Endothelial cell of umbilical vein (primary cell): ENCODE measurements at regions not wholly inside any gene's neighbourhood (a gene's known extent, or its start where the extent isn't known, plus 50 kb on each side); places are given as distances from the start of the nearest gene placed in this dataset.

Experiments
- BruUV-seq: library from RNA; stranded (reverse); fragments of 400-500 nt; replicated peaks from 2 replicates; lab custom pipeline; 2021; lab: Mats Ljungman, UMichigan
- CTCF ChIA-PET: fragments of 300-600, 350-600 bp; sonication (Branson Sonifier 250); formaldehyde crosslinking; loops from one replicate; lab custom pipeline; 2021; ENCODE audit warnings: antibody characterized with exemption, inconsistent platforms; lab: Charles Lee
- POLR2A ChIA-PET: fragments of 300-600, 350-600 bp; sonication (Branson Sonifier 250); formaldehyde crosslinking; loops from one replicate; lab custom pipeline; 2021; ENCODE audit warnings: antibody characterized with exemption, inconsistent platforms; lab: Charles Lee
- DNase-seq: peaks from one replicate; pipeline ENCODE4 v3.0.0-alpha.2; 2011; ENCODE audit warnings: low read depth, low spot score
- FAIRE-seq: peaks from 2 replicates; lab custom pipeline; 2011; peaks lifted over from hg19 to GRCh38; lab: Jason Lieb, UNC
- H2AFZ ChIP-seq: 2 replicates; pipeline ENCODE4 v1.6.0; 2012; ENCODE audit warnings: low read depth, low read length, control low read depth, inconsistent platforms
- H3K27ac ChIP-seq: 2 replicates; pipeline ENCODE4 v1.5.1; 2011; ENCODE audit warnings: low read depth, mild to moderate bottlenecking, control low read depth, low read length, moderate library complexity; ENCODE audit not compliant: insufficient read depth
- H3K27me3 ChIP-seq, 2 experiments: 2 replicates each; pipeline versions ENCODE4 v1.6.0 to v1.6.1; 2011; ENCODE audit warnings: low read length in 2 of 2, mixed read lengths in 1 of 2; ENCODE audit not compliant: control insufficient read depth in 2 of 2, insufficient read depth in 2 of 2
- H3K36me3 ChIP-seq, 2 experiments: 2 replicates in 1 of 2; 3 replicates in 1 of 2; pipeline ENCODE4 v1.5.1; 2011; ENCODE audit warnings: low read length in 2 of 2, mild to moderate bottlenecking in 1 of 2, moderate library complexity in 1 of 2; ENCODE audit not compliant: control insufficient read depth in 2 of 2, insufficient read depth in 2 of 2; ENCODE audit errors: extremely low read depth in 1 of 2
- H3K4me1 ChIP-seq: 3 replicates; pipeline ENCODE4 v1.5.1; 2011; ENCODE audit warnings: mild to moderate bottlenecking, low read length; ENCODE audit not compliant: control insufficient read depth, insufficient read depth; ENCODE audit errors: extremely low read depth
- H3K4me2 ChIP-seq: 2 replicates; pipeline ENCODE4 v1.6.1; 2011; ENCODE audit warnings: low read length, control low read depth, mixed read lengths; ENCODE audit not compliant: insufficient read depth
- H3K4me3 ChIP-seq, 3 experiments: fragments of 200-600 bp in 1 of 3; sonication (generic), shearing (Covaris generic) in 1 of 3; replicated peaks in 1 of 3; 2 replicates each; pipeline ENCODE4 v1.5.1; 2011 to 2016; ENCODE audit warnings: control low read depth in 3 of 3, low read length in 3 of 3, mild to moderate bottlenecking in 2 of 3, inconsistent platforms in 1 of 3, low read depth in 1 of 3, moderate library complexity in 1 of 3; ENCODE audit not compliant: insufficient read depth in 1 of 3
- H3K79me2 ChIP-seq: 2 replicates; pipeline ENCODE4 v1.6.0; 2012; ENCODE audit warnings: low read length, inconsistent platforms; ENCODE audit not compliant: control insufficient read depth, insufficient read depth
- H3K9ac ChIP-seq: replicated peaks from 2 replicates; pipeline ENCODE3; 2011; ENCODE audit warnings: low read length, control low read depth; ENCODE audit not compliant: insufficient read depth; ENCODE audit errors: extremely low read depth
- H3K9me1 ChIP-seq: replicated peaks from 3 replicates; pipeline ENCODE4 v1.6.0; 2011; ENCODE audit warnings: mild to moderate bottlenecking, low read length; ENCODE audit not compliant: control insufficient read depth, insufficient read depth; ENCODE audit errors: extremely low read depth
- H3K9me3 ChIP-seq: replicated peaks from 2 replicates; pipeline ENCODE4 v1.5.1; 2012; ENCODE audit warnings: low read length, inconsistent platforms; ENCODE audit not compliant: control insufficient read depth, insufficient read depth
- H4K20me1 ChIP-seq: replicated peaks from 2 replicates; pipeline ENCODE3; 2011; ENCODE audit warnings: mild to moderate bottlenecking, low read length; ENCODE audit not compliant: control insufficient read depth, insufficient read depth; ENCODE audit errors: extremely low read depth
- CTCF ChIP-seq, 2 donors: IDR thresholded peaks; 1 replicate in 1 of 2; 2 replicates in 1 of 2; pipeline ENCODE4 v1.5.1; 2011; ENCODE audit warnings: low read length in 2 of 2, mild to moderate bottlenecking in 2 of 2, moderate library complexity in 2 of 2, control low read depth in 1 of 2, inconsistent platforms in 1 of 2, low read depth in 1 of 2; ENCODE audit not compliant: insufficient read depth in 1 of 2; ENCODE audit errors: extremely low read depth in 1 of 2
- EZH2 ChIP-seq: IDR thresholded peaks from 2 replicates; pipeline ENCODE4 v1.6.1; 2012; ENCODE audit warnings: borderline replicate concordance, low read depth, mild to moderate bottlenecking, moderate library complexity, low read length, inconsistent platforms; ENCODE audit not compliant: severe bottlenecking
- FOS ChIP-seq: IDR thresholded peaks from 2 replicates; pipeline ENCODE4 v1.6.1; 2011; ENCODE audit warnings: mild to moderate bottlenecking, low read length, moderate library complexity, borderline replicate concordance; ENCODE audit not compliant: insufficient read depth
- GATA2 ChIP-seq: IDR thresholded peaks from 2 replicates; pipeline ENCODE4 v1.7.0; 2011; ENCODE audit warnings: low read depth, mild to moderate bottlenecking, moderate library complexity, mixed read lengths, low read length; ENCODE audit not compliant: insufficient read length, insufficient read depth
- JUN ChIP-seq: IDR thresholded peaks from 2 replicates; pipeline ENCODE4 v1.6.1; 2011; ENCODE audit warnings: borderline replicate concordance, low read depth; ENCODE audit not compliant: insufficient read length, insufficient read depth
- MAX ChIP-seq: IDR thresholded peaks from 2 replicates; pipeline ENCODE4 v1.6.1; 2011; ENCODE audit not compliant: insufficient read depth, insufficient read length
- MYC ChIP-seq: IDR thresholded peaks from one replicate; pipeline ENCODE4 v1.6.1; 2011; ENCODE audit warnings: mild to moderate bottlenecking, low read depth, low read length
- POLR2A ChIP-seq: IDR thresholded peaks from 2 replicates; pipeline ENCODE4 v1.6.1; 2012; ENCODE audit warnings: low read depth, mild to moderate bottlenecking, control low read depth, low read length
- POLR2AphosphoS5 ChIP-seq: IDR thresholded peaks from 2 replicates; pipeline ENCODE4 v1.6.1; 2012; ENCODE audit warnings: low read depth, mild to moderate bottlenecking, control low read depth, low read length, moderate library complexity; ENCODE audit not compliant: insufficient read depth
- dilution Hi-C: fragments of 300-500 bp; cut with MboI; formaldehyde crosslinking; loops from one replicate; pipeline ENCODE4 v1.15.0; 2019; ENCODE audit warnings: low sequenced_read_pairs; ENCODE audit not compliant: extremely low pct_ligation_motif_present
- intact Hi-C: fragments of 100-400 bp; cut with micrococcal nuclease; formaldehyde crosslinking; loops from one replicate; pipeline ENCODE4 v1.10.0; 2022

- FAIRE-seq (no peak), DNase-seq (no peak)
- no peaks in the 10 kb centered on the region for H3K4me1 ChIP-seq
- no TSS peak for BruUV-seq
- H3K4me3 ChIP-seq = no peak overlapping the region
- no peak overlapping the region for H3K27ac ChIP-seq
- intact Hi-C loops (no loop called here), dilution Hi-C loops (no loop called here)
- H3K27me3 ChIP-seq = no peaks in the 10 kb centered on the region
- no peak overlapping the region for H3K9ac ChIP-seq
- H3K9me1 ChIP-seq = no peaks in the 10 kb centered on the region
- H3K79me2 ChIP-seq = no peaks in the 10 kb centered on the region
- H3K4me2 ChIP-seq = no peak overlapping the region
- no peaks in the 10 kb centered on the region for H4K20me1 ChIP-seq
- H3K9me3 ChIP-seq = no peaks in the 10 kb centered on the region
- peak overlapping the region; percentile 34 for H2AFZ ChIP-seq
- ChIA-PET POLR2A (interaction anchor here (0.7 kb wide), 1 partner anchor 111 kb away, joined by 3 read pairs; no protein-coding TSS in a partner anchor), CTCF (no interaction called here)
- H3K36me3 ChIP-seq = no peaks in the 10 kb centered on the region
- TF ChIP-seq MAX (no peak), GATA2 (no peak)
Observed at GRCh38 chr1:60367532-60367931, 294.0 kb upstream of the C1orf87 start.

GRCh38 chr1:60359431-60359830, 285.9 kb upstream of the C1orf87 start:
- no peaks in the 10 kb centered on the region for H3K9me3 ChIP-seq
- no peak for TF ChIP-seq POLR2AphosphoS5
- TF ChIP-seq JUN = no peak
- no peak for TF ChIP-seq FOS
- TF ChIP-seq MAX = no peak
- TF ChIP-seq MYC = no peak
- TF ChIP-seq EZH2 = no peak
- no peak for TF ChIP-seq CTCF (IDR thresholded peaks at IDR 0.05; ENCODE audit: extremely low read depth in 1 of 2, insufficient read depth in 1 of 2, low read depth in 1 of 2, low read length in 2 of 2)
- no peak for TF ChIP-seq GATA2
- no peak for TF ChIP-seq POLR2A
- no peaks in the 10 kb centered on the region for H3K79me2 ChIP-seq
- no peaks in the 10 kb centered on the region for H4K20me1 ChIP-seq
- dilution Hi-C loops = no loop called here
- intact Hi-C loops = no loop called here
- FAIRE-seq = no peak
- DNase-seq = no peak
- H3K4me3 ChIP-seq = no peak overlapping the region
- H3K9ac ChIP-seq = no peak overlapping the region
- H3K9me1 ChIP-seq = no peaks in the 10 kb centered on the region
- ChIA-PET CTCF (no interaction called here), POLR2A (no interaction called here)
- H2AFZ ChIP-seq = no peak overlapping the region
- H3K4me2 ChIP-seq = no peak overlapping the region
- no peaks in the 10 kb centered on the region for H3K36me3 ChIP-seq
- no TSS peak for BruUV-seq
- no peaks in the 10 kb centered on the region for H3K27me3 ChIP-seq
- H3K4me1 ChIP-seq = no peaks in the 10 kb centered on the region
- no peak overlapping the region for H3K27ac ChIP-seq
